ENCODE measurements at regions not wholly inside any gene's neighbourhood (a gene's known extent, or its start where the extent isn't known, plus 50 kb on each side); places are given as distances from the start of the nearest gene placed in this dataset.

DNA sequence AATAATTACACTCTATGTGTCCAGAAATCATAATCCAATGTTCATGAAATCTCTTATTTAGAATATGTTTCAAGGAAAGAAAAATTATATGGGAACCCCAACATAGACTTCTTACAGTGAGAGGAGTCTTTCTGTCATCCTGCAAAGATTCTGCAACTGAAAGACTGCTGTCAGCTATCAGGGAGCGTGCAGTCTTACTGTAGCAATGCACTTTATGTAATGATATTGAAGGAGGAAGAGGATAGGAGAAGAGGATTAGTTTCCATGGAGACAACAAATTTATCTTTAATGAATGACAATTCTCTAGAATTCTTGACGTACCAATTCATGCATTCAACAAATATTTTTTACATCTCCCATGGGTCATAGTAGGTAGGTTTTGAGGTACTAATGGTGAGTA lies 61.3 kb upstream of the MYT1L start:
- Histone ChIP-seq H4K20me1 (ENCODE audit: insufficient read depth, low read length) (no peaks in the 10 kb centered on the region), H3K9ac (ENCODE audit: low read length) (no peak overlapping the region), H2AFZ (ENCODE audit: low read length) (no peak overlapping the region), H3K27ac (ENCODE audit: low read depth, low read length, poor library complexity, severe bottlenecking) (no peak overlapping the region), H3K27me3 (ENCODE audit: insufficient read depth, low read length) (no peaks in the 10 kb centered on the region), H3F3A (ENCODE audit: insufficient read depth, low read length) (no peaks in the 10 kb centered on the region), H3K9me2 (ENCODE audit: low read depth, low read length) (no peaks in the 10 kb centered on the region), H3K36me3 (ENCODE audit: insufficient read depth, low read length) (no peaks in the 10 kb centered on the region), H3K79me2 (ENCODE audit: insufficient read depth, low read length) (no peaks in the 10 kb centered on the region), H3K9me3 (ENCODE audit: low read length) (no peaks in the 10 kb centered on the region), H3K4me3 (ENCODE audit: low read depth, low read length, poor library complexity, severe bottlenecking) (no peak overlapping the region), H3K4me2 (ENCODE audit: low read length) (no peak overlapping the region), H3K4me1 (ENCODE audit: insufficient read depth, low read length, severe bottlenecking) (no peaks in the 10 kb centered on the region)
- TF ChIP-seq EZH2 (IDR thresholded peaks at IDR 0.05; ENCODE audit: borderline replicate concordance, low read length) = no peak
- TF ChIP-seq, protein P1, sequence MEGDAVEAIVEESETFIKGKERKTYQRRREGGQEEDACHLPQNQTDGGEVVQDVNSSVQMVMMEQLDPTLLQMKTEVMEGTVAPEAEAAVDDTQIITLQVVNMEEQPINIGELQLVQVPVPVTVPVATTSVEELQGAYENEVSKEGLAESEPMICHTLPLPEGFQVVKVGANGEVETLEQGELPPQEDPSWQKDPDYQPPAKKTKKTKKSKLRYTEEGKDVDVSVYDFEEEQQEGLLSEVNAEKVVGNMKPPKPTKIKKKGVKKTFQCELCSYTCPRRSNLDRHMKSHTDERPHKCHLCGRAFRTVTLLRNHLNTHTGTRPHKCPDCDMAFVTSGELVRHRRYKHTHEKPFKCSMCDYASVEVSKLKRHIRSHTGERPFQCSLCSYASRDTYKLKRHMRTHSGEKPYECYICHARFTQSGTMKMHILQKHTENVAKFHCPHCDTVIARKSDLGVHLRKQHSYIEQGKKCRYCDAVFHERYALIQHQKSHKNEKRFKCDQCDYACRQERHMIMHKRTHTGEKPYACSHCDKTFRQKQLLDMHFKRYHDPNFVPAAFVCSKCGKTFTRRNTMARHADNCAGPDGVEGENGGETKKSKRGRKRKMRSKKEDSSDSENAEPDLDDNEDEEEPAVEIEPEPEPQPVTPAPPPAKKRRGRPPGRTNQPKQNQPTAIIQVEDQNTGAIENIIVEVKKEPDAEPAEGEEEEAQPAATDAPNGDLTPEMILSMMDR (IDR thresholded peaks at IDR 0.05; ENCODE audit: low read length) = no peak

DNA sequence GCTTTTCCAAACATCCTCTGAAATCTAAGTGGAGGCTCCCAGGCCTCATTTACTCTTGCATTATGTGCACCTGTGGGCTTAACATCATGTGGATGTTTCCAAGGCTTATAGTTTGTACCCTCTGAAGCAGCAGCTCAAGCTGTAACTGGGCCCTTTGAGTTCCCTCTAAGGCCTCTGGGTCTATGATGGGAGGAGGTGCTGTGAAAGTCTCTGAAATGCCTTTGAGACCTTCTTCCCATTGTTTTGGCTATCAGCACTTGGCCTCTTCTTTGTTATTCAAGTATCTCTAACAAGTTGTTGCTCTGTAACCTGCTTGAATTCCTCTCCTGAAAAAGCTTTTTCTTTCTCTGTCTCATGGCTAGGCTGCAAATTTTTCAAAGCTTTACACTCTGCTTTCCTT lies 58.1 kb upstream of the MYT1L start:
- Histone ChIP-seq H3K27me3 (ENCODE audit: insufficient read depth, low read length) (no peaks in the 10 kb centered on the region), H3K9me3 (ENCODE audit: low read length) (no peaks in the 10 kb centered on the region), H3K9ac (ENCODE audit: low read length) (no peak overlapping the region), H3K27ac (ENCODE audit: low read depth, low read length, poor library complexity, severe bottlenecking) (no peak overlapping the region), H3K4me1 (ENCODE audit: insufficient read depth, low read length, severe bottlenecking) (no peaks in the 10 kb centered on the region), H3K79me2 (ENCODE audit: insufficient read depth, low read length) (no peaks in the 10 kb centered on the region), H3K4me3 (ENCODE audit: low read depth, low read length, poor library complexity, severe bottlenecking) (no peak overlapping the region), H2AFZ (ENCODE audit: low read length) (no peak overlapping the region), H3K4me2 (ENCODE audit: low read length) (no peak overlapping the region), H4K20me1 (ENCODE audit: insufficient read depth, low read length) (no peaks in the 10 kb centered on the region), H3K9me2 (ENCODE audit: low read depth, low read length) (no peaks in the 10 kb centered on the region), H3K36me3 (ENCODE audit: insufficient read depth, low read length) (no peaks in the 10 kb centered on the region), H3F3A (ENCODE audit: insufficient read depth, low read length) (no peaks in the 10 kb centered on the region)
- TF ChIP-seq, protein P1 (IDR thresholded peaks at IDR 0.05; ENCODE audit: low read length) = no peak
- no peak for TF ChIP-seq EZH2 (IDR thresholded peaks at IDR 0.05; ENCODE audit: borderline replicate concordance, low read length)
